22Rv1 (cell line): ENCODE measurements at regions not wholly inside any gene's neighbourhood (a gene's known extent, or its start where the extent isn't known, plus 50 kb on each side); places are given as distances from the start of the nearest gene placed in this dataset.
"Not testable (repeated sequence)": the region's sequence is repeated elsewhere in the genome, so short reads cannot be mapped to it uniquely, and the experiment has no call there.

Experiments
- H3K27ac ChIP-seq: fragments of 450-650 bp; 2 replicates; pipeline ENCODE4 v1.5.1; 2017
- ZFX ChIP-seq: fragments of 450-650 bp; IDR thresholded peaks from 2 replicates; pipeline ENCODE4 v1.6.1; 2017; ENCODE audit warnings: antibody characterized with exemption, borderline replicate concordance
- TF ChIP-seq, protein P1 (sequence below): fragments of 450-650 bp; IDR thresholded peaks from 2 replicates; pipeline ENCODE4 v1.5.1; 2017; ENCODE audit warnings: mild to moderate bottlenecking

DNA sequence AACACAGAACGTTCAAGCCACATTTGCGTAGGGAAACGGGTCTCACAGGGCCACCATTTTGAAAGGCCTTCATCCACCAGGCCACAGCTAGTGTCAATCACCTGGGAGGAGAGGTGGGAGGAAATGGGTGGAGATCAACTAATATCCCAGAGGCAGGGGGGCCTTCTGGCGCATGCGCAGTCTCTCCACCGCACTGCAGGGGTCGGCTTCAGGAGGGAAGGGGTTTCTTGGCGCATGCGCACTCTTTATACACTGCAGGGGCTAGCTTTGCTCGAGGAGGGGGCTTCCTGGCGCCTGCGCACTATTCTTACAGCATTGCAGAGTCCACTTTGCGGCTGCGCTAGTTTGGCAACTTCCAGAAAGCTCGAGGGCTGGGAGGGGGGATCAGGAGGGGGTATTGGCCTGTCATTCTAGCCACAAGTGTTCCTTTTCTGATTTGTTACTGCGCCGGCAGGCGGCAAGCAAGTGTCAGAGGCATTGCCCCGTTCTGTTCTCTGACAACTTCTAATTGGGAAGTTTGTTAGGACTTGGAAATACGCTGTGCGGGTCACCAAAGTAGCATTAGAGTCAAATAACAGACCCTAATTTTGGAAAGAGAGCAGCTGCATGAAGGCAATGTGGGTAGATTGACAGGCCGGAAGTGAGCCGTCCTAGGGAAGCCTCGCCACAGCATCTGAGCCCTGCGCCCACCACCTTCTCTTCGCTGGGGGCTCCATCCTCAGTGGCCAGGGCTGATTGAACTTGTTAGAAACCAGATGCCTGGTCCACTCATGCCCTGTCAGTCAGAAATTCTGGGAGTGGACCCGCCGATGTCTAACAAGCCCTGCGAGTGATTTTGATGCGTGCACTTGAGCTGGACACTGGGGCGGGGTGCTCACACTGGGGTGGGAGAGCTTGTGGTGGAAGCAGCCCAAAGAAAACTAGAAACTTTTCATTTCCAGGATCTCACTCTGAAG lies 173.5 kb upstream of the NDN start:
- TF ChIP-seq ZFX = no peak
- TF ChIP-seq, protein P1, sequence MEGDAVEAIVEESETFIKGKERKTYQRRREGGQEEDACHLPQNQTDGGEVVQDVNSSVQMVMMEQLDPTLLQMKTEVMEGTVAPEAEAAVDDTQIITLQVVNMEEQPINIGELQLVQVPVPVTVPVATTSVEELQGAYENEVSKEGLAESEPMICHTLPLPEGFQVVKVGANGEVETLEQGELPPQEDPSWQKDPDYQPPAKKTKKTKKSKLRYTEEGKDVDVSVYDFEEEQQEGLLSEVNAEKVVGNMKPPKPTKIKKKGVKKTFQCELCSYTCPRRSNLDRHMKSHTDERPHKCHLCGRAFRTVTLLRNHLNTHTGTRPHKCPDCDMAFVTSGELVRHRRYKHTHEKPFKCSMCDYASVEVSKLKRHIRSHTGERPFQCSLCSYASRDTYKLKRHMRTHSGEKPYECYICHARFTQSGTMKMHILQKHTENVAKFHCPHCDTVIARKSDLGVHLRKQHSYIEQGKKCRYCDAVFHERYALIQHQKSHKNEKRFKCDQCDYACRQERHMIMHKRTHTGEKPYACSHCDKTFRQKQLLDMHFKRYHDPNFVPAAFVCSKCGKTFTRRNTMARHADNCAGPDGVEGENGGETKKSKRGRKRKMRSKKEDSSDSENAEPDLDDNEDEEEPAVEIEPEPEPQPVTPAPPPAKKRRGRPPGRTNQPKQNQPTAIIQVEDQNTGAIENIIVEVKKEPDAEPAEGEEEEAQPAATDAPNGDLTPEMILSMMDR = no peak
- no peak overlapping the region for H3K27ac ChIP-seq

DNA sequence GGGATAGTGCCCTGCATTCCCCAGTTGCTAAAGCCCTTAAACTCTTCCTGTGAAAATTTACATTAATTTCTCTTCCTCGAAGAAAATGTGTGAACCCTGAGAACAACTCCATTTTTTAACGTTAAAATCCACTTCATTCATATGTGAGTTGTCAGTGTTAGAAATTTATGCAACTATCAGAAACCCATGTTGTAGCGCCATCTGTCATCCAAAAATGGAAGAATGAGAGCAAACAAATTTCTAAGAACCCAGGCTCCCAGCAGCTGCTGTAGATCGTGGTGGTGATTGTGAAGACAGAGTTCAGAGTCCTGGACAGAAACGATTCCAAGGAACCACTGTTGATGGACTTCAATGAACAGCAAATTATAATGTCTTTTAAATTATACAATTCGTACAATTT lies 179.7 kb upstream of the NDN start:
- no peak overlapping the region for H3K27ac ChIP-seq
- TF ChIP-seq, protein P1 = peak; percentile 71
- no peak for TF ChIP-seq ZFX

DNA sequence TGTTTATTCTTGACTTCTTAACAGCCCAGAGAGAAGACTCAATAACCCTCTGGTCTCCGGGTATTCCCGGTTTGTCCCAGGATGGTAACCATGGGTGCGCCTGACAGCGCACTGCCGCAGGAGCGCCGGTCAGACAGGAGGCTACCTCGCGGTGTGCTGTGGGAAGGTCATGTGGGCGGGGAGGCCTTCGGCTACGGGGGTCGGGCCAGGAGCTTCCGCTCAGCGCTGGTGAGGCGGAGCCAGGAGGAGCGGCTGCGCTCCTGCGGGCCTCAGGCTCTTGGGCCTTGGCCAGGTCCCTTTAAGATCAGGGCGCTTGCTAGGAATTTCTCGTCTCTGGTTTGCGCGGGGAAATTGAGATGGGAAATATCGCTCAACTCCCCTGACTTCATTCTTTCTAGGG lies 182.3 kb upstream of the NDN start:
- H3K27ac ChIP-seq = no peak overlapping the region
- no peak for TF ChIP-seq ZFX
- TF ChIP-seq, protein P1 = 0 out of 2 replicates have a peak, but pooled peaks have one; percentile 3

DNA sequence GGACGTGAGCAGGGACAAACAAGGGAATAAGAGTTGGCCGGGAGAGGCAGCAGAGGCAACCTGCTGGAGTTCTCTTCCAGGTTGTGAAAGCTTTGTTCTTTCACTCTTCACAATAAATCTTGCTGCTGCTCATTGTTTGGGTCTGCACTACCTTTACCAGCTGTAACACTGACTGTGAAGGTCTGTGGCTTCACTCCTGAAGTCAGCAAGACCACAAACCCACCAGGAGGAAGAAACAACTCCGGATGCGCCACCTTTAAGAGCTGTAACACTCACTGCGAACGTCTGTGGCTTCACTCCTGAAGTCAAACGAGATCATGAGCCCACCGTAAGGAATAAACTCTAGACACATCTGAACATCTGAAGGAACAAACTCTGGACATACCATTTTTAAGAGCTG lies 186.5 kb upstream of the NDN start:
- H3K27ac ChIP-seq = not testable (repeated sequence)

DNA sequence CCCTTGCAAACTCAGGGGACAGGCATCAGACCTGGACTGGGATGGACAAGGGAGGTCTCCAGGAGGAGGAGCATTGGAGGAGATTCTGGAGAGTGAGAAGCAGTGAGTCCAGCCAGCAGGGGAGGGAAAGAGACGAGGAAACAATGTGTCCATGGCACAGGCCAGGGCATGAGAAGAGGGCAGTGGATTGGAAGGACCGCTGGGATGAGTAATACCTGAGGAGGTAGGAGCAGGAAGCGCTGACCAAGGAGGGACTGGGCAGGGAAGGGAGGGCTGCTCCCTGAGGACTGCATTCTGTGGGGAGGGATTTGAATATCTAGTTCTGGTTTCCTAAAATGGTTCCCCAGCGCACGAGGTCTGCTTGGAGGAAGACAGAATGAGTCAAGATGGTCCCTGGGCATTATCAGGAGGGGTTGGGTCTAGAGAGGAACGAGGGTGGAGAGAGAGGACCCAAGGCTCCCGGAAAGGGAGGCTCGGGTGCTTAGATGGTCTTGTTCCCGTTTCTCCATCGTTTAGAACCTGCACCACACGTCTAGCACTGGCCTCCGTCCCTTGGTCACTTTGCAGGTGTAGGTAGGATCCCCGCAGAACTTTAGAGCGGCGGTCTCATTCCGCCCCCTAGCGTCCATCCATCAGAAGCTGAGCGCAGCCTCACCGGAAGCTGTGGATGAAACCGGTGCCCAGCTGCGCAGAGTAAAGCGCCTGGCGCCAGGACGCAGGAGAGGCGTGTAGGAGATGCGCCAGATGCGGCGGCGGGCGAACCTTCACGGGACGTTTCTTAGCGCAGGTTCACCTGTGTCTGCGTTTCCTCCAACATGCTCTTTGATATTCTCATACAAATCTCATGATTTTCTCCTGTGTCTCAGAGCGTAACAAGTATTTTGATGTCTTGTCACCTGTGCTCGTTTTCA lies 190.7 kb upstream of the NDN start:
- no peak overlapping the region for H3K27ac ChIP-seq
- no peak for TF ChIP-seq ZFX
- TF ChIP-seq, protein P1 = peak; percentile 89

DNA sequence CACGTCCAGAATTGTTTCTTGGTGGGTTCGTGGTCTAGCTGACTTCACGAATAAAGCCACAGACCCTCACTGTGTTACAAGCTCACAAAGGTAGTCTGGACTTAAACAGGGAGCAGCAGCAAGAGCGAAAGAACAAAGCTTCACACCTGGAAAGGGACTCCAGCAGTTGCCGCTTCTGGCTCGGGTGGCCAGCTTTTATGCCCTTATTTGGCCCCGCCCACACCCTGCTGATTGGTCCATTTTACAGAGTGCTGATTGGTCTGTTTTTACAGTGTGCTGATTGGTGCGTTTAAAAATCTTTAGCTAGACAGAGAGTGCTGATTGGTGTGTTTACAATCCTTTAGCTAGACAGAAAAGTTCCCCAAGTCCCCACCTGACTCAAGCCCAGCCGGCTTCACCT lies 194.2 kb upstream of the NDN start:
- TF ChIP-seq, protein P1 = no peak
- TF ChIP-seq ZFX = no peak
- H3K27ac ChIP-seq = no peak overlapping the region

DNA sequence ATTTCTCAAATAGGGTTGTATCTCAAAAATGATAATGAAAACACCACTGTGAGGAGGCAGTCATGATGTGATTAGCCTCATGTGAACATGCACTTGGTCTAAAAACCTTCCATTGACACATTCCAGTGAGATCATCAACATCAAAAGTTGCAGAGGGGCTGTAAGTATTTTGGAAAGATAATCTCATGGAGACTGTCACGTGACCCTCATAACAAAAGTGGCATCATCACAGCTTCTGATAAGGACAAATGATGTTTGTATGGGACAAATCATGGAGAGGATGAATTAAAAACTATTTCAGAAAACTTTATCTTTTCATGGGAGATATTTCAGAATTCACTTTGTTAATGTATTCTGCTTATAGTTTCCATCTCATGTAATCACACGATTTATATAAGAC lies 203.1 kb upstream of the NDN start:
- H3K27ac ChIP-seq = no peak overlapping the region
- TF ChIP-seq, protein P1 = no peak
- no peak for TF ChIP-seq ZFX
